Right forelimb (tissue), 1 donor: ENCODE measurements at regions not wholly inside any gene's neighbourhood (a gene's known extent, or its start where the extent isn't known, plus 50 kb on each side); places are given as distances from the start of the nearest gene placed in this dataset.

Experiments
- DNase-seq: peaks from one replicate; pipeline ENCODE4 v3.0.0-alpha.2; 2018

GRCh38 chr2:58667137-58667774, 426.1 kb upstream of the FANCL start:
- DNase-seq, result no peak

- no peak for DNase-seq
These were observed 425.3 kb upstream of the FANCL start for GRCh38 chr2:58666323-58666970.

- no peak for DNase-seq
These were observed 424.0 kb upstream of the FANCL start for GRCh38 chr2:58665154-58665553.

- no peak for DNase-seq
These were observed 423.5 kb upstream of the FANCL start for GRCh38 chr2:58664523-58665151.

- DNase-seq, result no peak
These were observed 418.9 kb upstream of the FANCL start for GRCh38 chr2:58660046-58660445.

GRCh38 chr2:58655152-58655551, 414.0 kb upstream of the FANCL start:
- DNase-seq, result no peak

GRCh38 chr2:58651930-58652329, 410.8 kb upstream of the FANCL start:
- no peak for DNase-seq

GRCh38 chr2:58650781-58651180, 409.7 kb upstream of the FANCL start:
- DNase-seq, result no peak

GRCh38 chr2:58649756-58650155, 408.6 kb upstream of the FANCL start:
- no peak for DNase-seq

- no peak for DNase-seq
These were observed 403.9 kb upstream of the FANCL start for GRCh38 chr2:58645017-58645416.

- DNase-seq, result no peak
These were observed 403.3 kb upstream of the FANCL start for GRCh38 chr2:58644451-58644850.

GRCh38 chr2:58641001-58641400, 399.9 kb upstream of the FANCL start:
- no peak for DNase-seq

GRCh38 chr2:58640042-58640441, 398.9 kb upstream of the FANCL start:
- DNase-seq, result no peak

GRCh38 chr2:58638256-58638805, 397.2 kb upstream of the FANCL start:
- DNase-seq, result no peak

GRCh38 chr2:58636872-58637271, 395.7 kb upstream of the FANCL start:
- DNase-seq, result no peak

GRCh38 chr2:58635801-58636375, 394.8 kb upstream of the FANCL start:
- DNase-seq, result no peak

- DNase-seq, result no peak
These were observed 393.7 kb upstream of the FANCL start for GRCh38 chr2:58634653-58635370.

GRCh38 chr2:58633613-58634365, 392.7 kb upstream of the FANCL start:
- no peak for DNase-seq

- DNase-seq, result no peak
These were observed 390.9 kb upstream of the FANCL start for GRCh38 chr2:58631986-58632385.

- DNase-seq, result no peak
These were observed 388.5 kb upstream of the FANCL start for GRCh38 chr2:58629545-58630119.

GRCh38 chr2:58620896-58621295, 379.8 kb upstream of the FANCL start:
- no peak for DNase-seq

- DNase-seq, result no peak
These were observed 379.0 kb upstream of the FANCL start for GRCh38 chr2:58620093-58620492.
